IgD-negative memory B cell (primary cell): ENCODE measurements at regions not wholly inside any gene's neighbourhood (a gene's known extent, or its start where the extent isn't known, plus 50 kb on each side); places are given as distances from the start of the nearest gene placed in this dataset.
A peak's percentile ranks its signal among the peaks of the same experiment; 100 is the strongest.

Experiments used
- H3K27ac Mint-ChIP-seq, 3 donors: one replicate each; pipeline ENCODE4 v1.8.0; 2020 to 2022; ENCODE audit warnings: mild to moderate bottlenecking in 3 of 3, mixed read lengths in 3 of 3, moderate library complexity in 1 of 3
- H3K27me3 Mint-ChIP-seq: one replicate; pipeline ENCODE4 v1.8.0; 2021; ENCODE audit warnings: mixed read lengths
- H3K36me3 Mint-ChIP-seq: one replicate; pipeline ENCODE4 v1.8.0; 2020; ENCODE audit warnings: mild to moderate bottlenecking, mixed read lengths
- H3K4me1 Mint-ChIP-seq, 3 donors: one replicate each; pipeline ENCODE4 v1.8.0; 2020 to 2022; ENCODE audit warnings: mixed read lengths in 3 of 3, mild to moderate bottlenecking in 1 of 3
- H3K4me3 Mint-ChIP-seq, 4 donors: one replicate each; pipeline ENCODE4 v1.8.0; 2020 to 2022; ENCODE audit warnings: mild to moderate bottlenecking in 4 of 4, mixed read lengths in 4 of 4, moderate library complexity in 3 of 4
- H3K9me3 Mint-ChIP-seq, 3 donors: one replicate each; pipeline ENCODE4 v1.8.0; 2020 to 2021; ENCODE audit warnings: mixed read lengths in 3 of 3, mild to moderate bottlenecking in 1 of 3

DNA sequence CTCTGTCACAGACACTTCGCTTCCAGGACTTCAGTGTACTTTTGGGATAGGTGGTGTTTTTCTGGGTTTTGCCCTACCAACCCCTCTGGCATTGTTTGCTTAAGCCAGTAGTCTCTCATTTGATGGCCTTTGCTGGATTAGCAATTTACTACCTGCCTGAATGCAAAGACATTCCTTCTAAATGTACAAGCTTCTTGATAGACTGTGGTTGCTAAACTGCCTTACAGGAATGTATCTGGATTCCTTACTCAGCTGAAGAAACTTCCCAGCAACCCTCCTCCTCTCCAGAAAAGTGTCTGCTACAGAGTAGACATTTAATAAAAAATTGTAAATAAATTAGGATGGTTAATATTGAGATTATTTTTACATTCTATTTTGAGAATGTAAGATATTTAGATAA, 1916.7 kb downstream of the EFNA5 start:
- Mint-ChIP-seq H3K36me3 (no peaks in the 10 kb centered on the region), H3K4me3 (no peak overlapping the region), H3K27me3 (no peaks in the 10 kb centered on the region), H3K9me3 (peaks cover 2 to 8% (median 6%) of the 10 kb centered on the region in 3 donors), H3K4me1 (no peaks in the 10 kb centered on the region), H3K27ac (no peak overlapping the region)

DNA sequence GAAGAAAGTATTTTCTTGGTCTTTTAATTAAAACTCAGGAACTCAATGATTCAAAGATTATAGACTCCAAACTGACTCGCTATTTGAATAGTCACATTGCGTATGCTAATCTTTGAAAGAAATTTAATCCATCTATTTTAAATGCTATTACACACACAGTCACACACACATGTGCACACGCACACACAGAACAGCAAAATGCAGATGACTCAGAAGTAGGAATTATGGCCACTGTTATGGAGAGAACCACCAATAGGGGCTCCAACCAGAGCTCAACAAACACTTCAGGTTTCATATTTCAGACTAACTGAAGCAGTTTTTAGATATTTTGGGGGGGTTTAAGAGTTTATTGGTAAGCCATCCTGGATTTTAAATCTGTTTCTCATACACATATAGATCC, 1917.9 kb downstream of the EFNA5 start:
- Mint-ChIP-seq H3K4me1 (no peaks in the 10 kb centered on the region), H3K27ac (no peak overlapping the region), H3K27me3 (no peaks in the 10 kb centered on the region), H3K36me3 (no peaks in the 10 kb centered on the region), H3K4me3 (no peak overlapping the region), H3K9me3 (peaks cover 0 to 2% (median 1%) of the 10 kb centered on the region in 3 donors)

DNA sequence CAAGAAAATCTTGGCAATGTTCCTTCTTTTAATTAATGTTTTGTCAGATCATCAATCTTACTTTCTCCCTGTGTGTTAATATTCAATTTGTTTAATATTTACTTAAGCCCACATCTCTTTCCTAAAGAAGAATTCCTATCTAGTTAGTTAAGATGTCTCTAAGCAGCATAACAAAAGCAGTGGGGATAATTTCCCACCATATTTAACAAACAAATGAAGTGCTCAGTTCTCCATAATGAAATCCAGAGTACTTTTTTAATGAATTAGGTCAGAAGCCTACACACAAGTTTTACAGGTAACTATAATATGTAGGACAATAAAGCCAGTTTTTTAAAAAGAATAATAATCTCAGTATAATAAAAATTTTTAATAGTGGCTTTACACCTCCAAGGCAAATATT, 1918.8 kb downstream of the EFNA5 start:
- peak overlapping the region in 1 of 3 donors; percentile 10 for H3K27ac Mint-ChIP-seq
- H3K27me3 Mint-ChIP-seq, result no peaks in the 10 kb centered on the region

DNA sequence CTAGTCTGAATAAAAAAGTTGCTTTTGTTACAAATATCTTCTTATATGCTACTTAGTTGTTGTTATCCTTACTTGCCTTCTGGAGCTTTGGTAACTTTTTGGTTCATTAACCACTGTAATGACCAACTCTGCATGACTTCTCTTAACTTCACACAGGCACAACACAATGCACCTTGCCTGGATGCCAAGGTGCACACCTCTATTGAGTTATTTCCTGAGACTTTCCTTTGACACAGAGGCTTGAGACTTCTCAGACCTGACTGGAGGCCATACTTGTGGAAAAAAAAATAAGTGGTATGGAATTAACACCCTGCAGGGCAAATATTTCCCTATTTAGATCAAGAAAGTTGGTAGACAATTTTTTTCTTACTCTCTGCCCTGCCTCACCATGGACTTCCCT, 1925.6 kb downstream of the EFNA5 start:
- Mint-ChIP-seq H3K27ac (no peak overlapping the region), H3K4me3 (no peak overlapping the region), H3K4me1 (no peaks in the 10 kb centered on the region), H3K36me3 (no peaks in the 10 kb centered on the region), H3K27me3 (no peaks in the 10 kb centered on the region), H3K9me3 (peaks cover 0 to 6% (median 2%) of the 10 kb centered on the region in 3 donors)

More for the DNA sequence above, 1918.8 kb downstream of the EFNA5 start:
- H3K4me3 Mint-ChIP-seq, result no peak overlapping the region
- no peaks in the 10 kb centered on the region for H3K4me1 Mint-ChIP-seq
- peaks cover 1 to 3% (median 2%) of the 10 kb centered on the region in 3 donors for H3K9me3 Mint-ChIP-seq
- H3K36me3 Mint-ChIP-seq, result no peaks in the 10 kb centered on the region

DNA sequence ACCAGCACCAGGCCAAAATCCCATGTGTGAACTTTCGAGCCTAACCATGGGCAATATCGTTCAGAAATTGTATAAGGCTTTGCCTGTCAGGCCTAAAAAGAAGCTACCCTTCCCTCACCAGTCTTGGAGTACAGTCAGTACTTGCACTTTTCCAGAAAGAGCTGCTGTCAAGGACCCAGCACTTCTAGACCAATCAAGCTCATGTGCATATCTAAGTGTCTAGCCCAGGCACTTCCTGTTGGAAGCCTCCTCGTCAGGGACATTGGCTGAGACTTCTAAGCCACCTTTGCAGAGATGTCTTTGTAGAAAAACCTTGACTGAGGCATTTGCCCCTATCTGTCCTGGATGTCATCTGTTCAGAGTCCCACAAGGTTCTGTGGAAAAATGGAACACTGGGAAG, 1930.5 kb downstream of the EFNA5 start:
- peaks cover 0 to 4% (median 3%) of the 10 kb centered on the region in 3 donors for H3K9me3 Mint-ChIP-seq
- no peaks in the 10 kb centered on the region for H3K4me1 Mint-ChIP-seq
- no peak overlapping the region for H3K4me3 Mint-ChIP-seq
- no peaks in the 10 kb centered on the region for H3K27me3 Mint-ChIP-seq
- no peak overlapping the region for H3K27ac Mint-ChIP-seq
- no peaks in the 10 kb centered on the region for H3K36me3 Mint-ChIP-seq

DNA sequence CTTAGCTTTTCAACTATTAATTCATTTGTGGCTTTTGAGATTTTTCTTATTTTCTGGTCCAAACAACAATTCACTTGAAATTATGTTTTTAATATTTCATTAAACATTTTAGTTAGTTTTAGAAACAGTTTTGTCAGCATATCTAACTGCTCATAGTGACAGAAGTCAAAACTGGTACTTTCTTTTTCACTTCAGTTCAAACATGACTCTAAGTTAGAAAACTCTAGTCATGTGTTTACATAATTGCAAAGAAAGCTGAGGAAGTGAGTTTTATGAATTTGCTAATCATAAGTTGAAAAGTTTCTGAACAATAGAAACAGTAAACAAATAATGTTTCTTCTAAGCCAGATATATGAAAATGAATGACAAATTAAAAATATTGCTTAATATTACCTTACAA, 1931.0 kb downstream of the EFNA5 start:
- H3K4me1 Mint-ChIP-seq, result no peaks in the 10 kb centered on the region
- peaks cover 0 to 3% (median 2%) of the 10 kb centered on the region in 3 donors for H3K9me3 Mint-ChIP-seq
- H3K27me3 Mint-ChIP-seq, result no peaks in the 10 kb centered on the region
- no peak overlapping the region for H3K4me3 Mint-ChIP-seq
- H3K27ac Mint-ChIP-seq, result no peak overlapping the region
- no peaks in the 10 kb centered on the region for H3K36me3 Mint-ChIP-seq

DNA sequence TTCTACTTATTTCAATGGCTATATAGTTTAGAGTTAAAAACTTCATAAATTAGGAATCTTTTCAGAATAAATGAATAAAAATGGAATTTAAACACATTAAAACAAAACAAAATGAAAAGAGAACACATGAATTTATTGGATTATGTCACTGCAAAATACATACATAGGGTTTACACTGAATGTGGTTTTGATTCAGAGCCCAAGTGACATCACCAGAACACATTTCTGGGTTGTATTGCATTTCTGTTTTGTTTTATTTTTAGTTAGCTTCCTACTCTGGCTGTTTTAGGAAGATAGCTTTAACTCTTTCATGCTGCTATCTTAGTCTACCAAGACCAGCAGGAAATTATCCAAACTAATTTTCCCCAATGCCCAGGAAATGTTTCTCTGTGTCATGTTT, 1935.0 kb downstream of the EFNA5 start:
- no peak overlapping the region for H3K4me3 Mint-ChIP-seq
- peaks cover 0 to 3% (median 2%) of the 10 kb centered on the region in 3 donors for H3K9me3 Mint-ChIP-seq
- H3K4me1 Mint-ChIP-seq, result no peaks in the 10 kb centered on the region
- no peaks in the 10 kb centered on the region for H3K36me3 Mint-ChIP-seq
- H3K27ac Mint-ChIP-seq, result no peak overlapping the region
- no peaks in the 10 kb centered on the region for H3K27me3 Mint-ChIP-seq

DNA sequence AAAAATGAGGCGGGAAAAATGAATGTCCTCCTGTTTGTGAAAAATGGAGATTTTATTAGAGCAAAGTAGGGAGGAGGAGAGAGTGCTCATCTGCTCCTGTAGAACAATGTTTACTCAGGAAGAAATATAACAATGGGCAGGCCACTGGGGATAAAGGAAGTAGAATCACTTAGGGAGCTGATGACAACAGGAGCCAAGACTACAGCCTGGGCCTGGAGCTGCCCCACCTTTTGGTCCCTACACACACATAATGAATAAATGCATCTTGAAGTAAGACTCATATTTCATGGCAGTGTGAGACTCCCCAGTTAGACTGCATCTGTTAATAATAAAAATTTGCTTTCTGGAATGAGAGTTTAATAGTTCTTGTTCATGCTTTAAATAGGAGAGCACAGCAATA, 1939.8 kb downstream of the EFNA5 start:
- H3K36me3 Mint-ChIP-seq, result no peaks in the 10 kb centered on the region
- H3K9me3 Mint-ChIP-seq, result peaks cover 0 to 3% (median 0%) of the 10 kb centered on the region in 3 donors
- H3K27me3 Mint-ChIP-seq, result no peaks in the 10 kb centered on the region
- H3K4me1 Mint-ChIP-seq, result no peaks in the 10 kb centered on the region
- no peak overlapping the region for H3K4me3 Mint-ChIP-seq
- no peak overlapping the region for H3K27ac Mint-ChIP-seq

DNA sequence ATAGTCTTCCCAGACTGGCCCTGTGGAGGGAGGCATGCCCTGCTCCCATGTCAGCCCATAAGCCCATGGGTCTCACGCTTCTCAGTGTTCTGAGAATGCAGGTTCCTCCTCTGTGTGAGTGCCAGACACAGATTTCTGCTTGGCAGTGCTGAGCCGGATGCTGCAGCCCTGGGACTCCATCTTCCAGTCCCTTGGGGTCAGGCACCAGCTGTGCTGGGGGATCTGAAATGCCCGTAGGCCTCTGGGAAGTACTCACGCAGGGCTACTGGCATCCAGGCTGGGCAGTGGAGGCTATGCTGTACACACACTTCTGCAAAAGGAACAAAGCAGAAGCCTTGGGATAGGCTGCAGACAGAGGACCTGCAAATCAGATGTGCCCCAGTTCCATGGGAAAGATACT, 1944.6 kb downstream of the EFNA5 start:
- no peaks in the 10 kb centered on the region for H3K36me3 Mint-ChIP-seq
- no peak overlapping the region for H3K27ac Mint-ChIP-seq
- no peaks in the 10 kb centered on the region for H3K9me3 Mint-ChIP-seq
- H3K4me1 Mint-ChIP-seq, result no peaks in the 10 kb centered on the region
- H3K4me3 Mint-ChIP-seq, result no peak overlapping the region
- no peaks in the 10 kb centered on the region for H3K27me3 Mint-ChIP-seq

DNA sequence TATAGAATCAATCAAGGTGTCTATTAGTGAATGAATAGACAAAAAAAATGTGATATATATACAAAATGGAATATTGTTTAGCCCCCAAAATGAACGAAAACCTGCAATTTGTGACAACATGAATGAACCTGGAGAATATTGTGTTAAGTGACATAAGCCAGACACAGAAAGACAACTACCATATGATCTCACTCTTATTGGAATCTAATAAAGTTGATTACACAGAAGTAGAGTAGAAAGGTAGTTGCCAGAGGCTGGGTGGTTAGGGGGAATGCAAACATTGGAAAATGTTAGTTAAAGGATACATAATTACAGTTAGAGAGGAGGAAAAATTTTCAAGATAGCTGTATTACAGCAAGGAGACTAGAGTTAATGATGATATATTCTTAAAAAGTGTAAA, 1962.3 kb downstream of the EFNA5 start:
- Mint-ChIP-seq H3K4me1 (no peaks in the 10 kb centered on the region), H3K27me3 (no peaks in the 10 kb centered on the region), H3K9me3 (peaks cover 5 to 20% (median 6%) of the 10 kb centered on the region in 3 donors), H3K4me3 (no peak overlapping the region), H3K27ac (no peak overlapping the region), H3K36me3 (no peaks in the 10 kb centered on the region)

DNA sequence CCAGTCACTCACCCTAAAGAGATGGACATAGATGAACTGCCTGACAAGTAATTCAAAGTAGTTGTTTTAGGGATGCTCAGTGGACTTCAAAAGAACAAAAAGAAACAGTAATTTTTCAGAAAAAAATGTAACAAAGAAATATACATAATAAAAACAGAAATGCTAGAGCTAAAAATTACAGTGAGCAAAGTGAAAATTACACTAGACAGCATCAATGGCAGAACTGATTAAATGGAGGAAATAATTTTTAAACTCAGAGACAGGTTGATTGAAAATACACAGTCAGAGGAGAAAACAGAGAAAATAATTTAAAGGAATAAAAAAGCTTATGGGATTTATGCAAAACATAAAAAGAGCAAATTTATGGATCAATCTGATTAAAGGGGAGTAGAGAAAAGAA, 1968.4 kb downstream of the EFNA5 start:
- Mint-ChIP-seq H3K4me3 (no peak overlapping the region), H3K4me1 (no peaks in the 10 kb centered on the region), H3K27me3 (no peaks in the 10 kb centered on the region), H3K9me3 (peaks cover 4 to 12% (median 6%) of the 10 kb centered on the region in 3 donors), H3K27ac (no peak overlapping the region), H3K36me3 (no peaks in the 10 kb centered on the region)

DNA sequence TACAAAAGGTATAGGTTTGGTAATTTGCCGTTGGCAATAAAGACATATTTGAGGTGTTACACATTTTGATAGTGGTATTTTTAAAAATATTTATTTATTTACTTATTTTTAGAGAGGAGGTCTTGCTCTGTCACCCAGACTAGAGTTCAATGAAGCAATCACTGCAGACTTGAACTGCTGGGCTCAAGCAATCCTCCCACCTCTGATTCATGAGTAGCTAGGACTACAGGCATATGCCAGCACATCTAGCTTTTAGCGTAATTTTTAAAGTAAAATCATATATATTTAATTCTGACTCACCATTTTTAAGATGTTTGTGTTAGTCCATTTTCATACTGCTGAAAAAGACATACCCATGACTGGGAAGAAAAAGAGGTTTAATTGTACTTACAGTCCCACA, 1974.3 kb downstream of the EFNA5 start:
- no peak overlapping the region for H3K27ac Mint-ChIP-seq
- peaks cover 0 to 4% (median 2%) of the 10 kb centered on the region in 3 donors for H3K9me3 Mint-ChIP-seq
- no peaks in the 10 kb centered on the region for H3K36me3 Mint-ChIP-seq
- H3K4me1 Mint-ChIP-seq, result no peaks in the 10 kb centered on the region
- H3K27me3 Mint-ChIP-seq, result no peaks in the 10 kb centered on the region
- no peak overlapping the region for H3K4me3 Mint-ChIP-seq

DNA sequence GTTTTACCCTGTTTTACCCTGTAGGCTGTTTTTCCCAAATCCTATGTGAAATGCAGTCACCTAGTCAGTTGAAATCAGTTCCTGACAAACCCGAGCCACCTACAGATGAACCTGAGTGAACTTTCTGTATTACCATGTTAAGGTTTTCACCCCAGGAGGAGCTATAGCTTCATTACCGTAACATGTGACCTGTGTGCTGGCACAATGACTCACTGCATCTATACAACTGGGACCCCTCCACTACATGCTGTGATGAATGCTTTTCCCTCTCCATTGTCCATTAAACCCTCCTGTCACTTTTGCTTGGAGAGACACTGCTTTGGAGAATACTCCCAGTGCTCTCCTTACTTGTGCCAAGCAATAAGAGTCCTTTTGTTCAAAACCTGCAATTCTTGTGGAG, 1974.8 kb downstream of the EFNA5 start:
- no peak overlapping the region for H3K27ac Mint-ChIP-seq
- no peaks in the 10 kb centered on the region for H3K36me3 Mint-ChIP-seq
- no peaks in the 10 kb centered on the region for H3K4me1 Mint-ChIP-seq
- peaks cover 0 to 4% (median under 1%) of the 10 kb centered on the region in 3 donors for H3K9me3 Mint-ChIP-seq
- H3K4me3 Mint-ChIP-seq, result no peak overlapping the region
- H3K27me3 Mint-ChIP-seq, result no peaks in the 10 kb centered on the region

DNA sequence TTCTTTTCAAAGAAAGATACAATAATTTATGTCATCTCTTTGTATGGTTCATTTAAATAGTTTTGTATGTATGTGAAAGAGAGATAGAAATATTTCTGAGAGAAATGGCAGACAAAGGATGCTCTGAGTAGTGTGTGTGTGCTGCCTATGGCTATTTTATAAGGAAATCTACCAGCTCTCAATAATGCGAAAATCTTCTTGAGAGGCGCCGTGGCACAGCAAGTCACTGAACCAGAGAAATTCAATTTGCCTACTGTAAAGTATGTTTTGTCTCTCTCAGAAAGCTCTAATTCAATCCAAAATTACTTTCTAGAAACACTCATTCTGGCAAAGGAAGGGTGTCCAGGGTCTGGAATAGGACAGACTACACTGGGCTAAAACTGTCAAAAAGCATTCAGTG, 1981.1 kb downstream of the EFNA5 start:
- Mint-ChIP-seq H3K4me1 (no peaks in the 10 kb centered on the region), H3K4me3 (no peak overlapping the region), H3K9me3 (peaks cover 0 to 3% (median 0%) of the 10 kb centered on the region in 3 donors), H3K36me3 (no peaks in the 10 kb centered on the region), H3K27me3 (no peaks in the 10 kb centered on the region), H3K27ac (no peak overlapping the region)

DNA sequence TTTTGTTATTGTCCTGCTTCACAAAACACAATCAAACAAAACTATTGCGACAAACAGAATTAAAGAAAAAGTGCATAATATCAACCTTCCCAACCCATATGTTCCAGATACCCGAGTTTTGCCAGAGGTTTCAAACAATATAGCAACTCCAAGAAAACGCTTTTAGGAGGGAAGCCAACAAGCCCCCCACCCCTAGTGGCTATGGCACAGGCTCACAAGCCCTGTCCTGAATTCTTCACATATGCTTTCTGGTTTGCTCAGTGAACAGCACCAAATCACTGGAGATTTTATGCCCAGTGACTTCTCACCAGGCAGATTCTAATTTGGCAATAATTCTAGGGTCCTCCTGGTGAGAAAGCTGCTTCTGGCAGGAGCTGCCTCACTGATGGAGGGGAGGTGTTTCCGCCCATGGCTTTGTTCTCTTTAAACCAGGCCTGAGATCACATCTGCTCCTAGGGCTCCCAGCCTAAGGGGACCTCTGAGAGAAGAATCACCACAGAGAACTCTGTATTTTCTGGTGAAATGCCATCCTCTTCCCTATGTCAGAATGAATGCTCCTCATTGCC, 1982.4 kb downstream of the EFNA5 start:
- H3K9me3 Mint-ChIP-seq, result peaks cover 0 to 6% (median 3%) of the 10 kb centered on the region in 3 donors
- no peaks in the 10 kb centered on the region for H3K36me3 Mint-ChIP-seq
- no peak overlapping the region for H3K27ac Mint-ChIP-seq
- no peaks in the 10 kb centered on the region for H3K4me1 Mint-ChIP-seq
- no peak overlapping the region for H3K4me3 Mint-ChIP-seq
- H3K27me3 Mint-ChIP-seq, result no peaks in the 10 kb centered on the region

DNA sequence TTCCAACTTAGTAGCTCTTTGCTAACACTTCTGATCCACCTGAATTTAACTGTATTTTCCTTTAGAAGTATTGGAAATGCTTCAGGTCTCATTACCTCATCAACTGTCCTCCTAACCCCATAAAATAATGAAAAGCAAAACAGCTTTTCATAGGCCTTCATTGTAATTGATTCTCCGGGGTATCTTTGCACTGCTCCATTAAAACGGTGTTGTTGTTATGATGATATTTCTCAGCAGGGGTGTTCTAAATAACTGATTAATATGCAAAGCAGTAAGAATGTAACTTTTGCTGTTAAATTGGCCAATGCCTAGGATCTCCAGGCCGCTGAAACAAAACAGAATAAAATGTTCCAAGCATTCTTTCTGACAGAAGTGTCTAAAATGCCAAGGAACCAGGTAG, 1983.2 kb downstream of the EFNA5 start:
- no peaks in the 10 kb centered on the region for H3K36me3 Mint-ChIP-seq
- H3K9me3 Mint-ChIP-seq, result peaks cover 0 to 6% (median 4%) of the 10 kb centered on the region in 3 donors
- no peak overlapping the region for H3K27ac Mint-ChIP-seq
- no peak overlapping the region for H3K4me3 Mint-ChIP-seq
- H3K4me1 Mint-ChIP-seq, result no peaks in the 10 kb centered on the region
- no peaks in the 10 kb centered on the region for H3K27me3 Mint-ChIP-seq
